OCI-LY1 (cell line): ENCODE measurements at regions not wholly inside any gene's neighbourhood (a gene's known extent, or its start where the extent isn't known, plus 50 kb on each side); places are given as distances from the start of the nearest gene placed in this dataset.

Source experiments
- EZH2 ChIP-seq: fragments of 200-600 bp; sonication (generic), shearing (Covaris generic); IDR thresholded peaks from 2 replicates; pipeline ENCODE4 v1.8.0; 2017; ENCODE audit warnings: borderline replicate concordance, mixed run types, mild to moderate bottlenecking, antibody characterized with exemption, low read length, moderate library complexity, mixed read lengths
- TF ChIP-seq, protein P1 (sequence below): fragments of 200-600 bp; sonication (generic), shearing (Covaris generic); IDR thresholded peaks from 2 replicates; pipeline ENCODE4 v1.5.1; 2017; ENCODE audit warnings: mild to moderate bottlenecking, antibody characterized with exemption, low read length, moderate library complexity, mixed read lengths

DNA sequence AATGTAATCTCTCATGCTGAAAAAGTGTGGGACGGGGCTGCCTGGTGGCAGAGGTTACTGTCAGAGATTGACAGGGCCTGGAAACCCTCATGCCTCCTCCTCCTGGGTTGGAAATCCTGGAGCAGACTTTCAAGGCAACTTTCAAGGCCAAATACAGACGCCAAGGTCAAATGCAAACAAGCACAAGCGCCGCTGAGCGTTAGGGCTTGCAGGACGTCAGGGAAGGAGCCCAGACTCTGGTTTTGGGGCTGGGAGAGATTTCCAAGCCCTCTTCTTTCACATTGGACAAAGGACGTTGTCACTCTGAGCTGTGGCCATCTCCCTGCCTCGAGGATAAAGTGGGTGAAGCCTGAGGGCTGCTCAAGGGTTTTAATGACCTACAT, 120.1 kb downstream of the TWIST2 start:
- TF ChIP-seq, protein P1, sequence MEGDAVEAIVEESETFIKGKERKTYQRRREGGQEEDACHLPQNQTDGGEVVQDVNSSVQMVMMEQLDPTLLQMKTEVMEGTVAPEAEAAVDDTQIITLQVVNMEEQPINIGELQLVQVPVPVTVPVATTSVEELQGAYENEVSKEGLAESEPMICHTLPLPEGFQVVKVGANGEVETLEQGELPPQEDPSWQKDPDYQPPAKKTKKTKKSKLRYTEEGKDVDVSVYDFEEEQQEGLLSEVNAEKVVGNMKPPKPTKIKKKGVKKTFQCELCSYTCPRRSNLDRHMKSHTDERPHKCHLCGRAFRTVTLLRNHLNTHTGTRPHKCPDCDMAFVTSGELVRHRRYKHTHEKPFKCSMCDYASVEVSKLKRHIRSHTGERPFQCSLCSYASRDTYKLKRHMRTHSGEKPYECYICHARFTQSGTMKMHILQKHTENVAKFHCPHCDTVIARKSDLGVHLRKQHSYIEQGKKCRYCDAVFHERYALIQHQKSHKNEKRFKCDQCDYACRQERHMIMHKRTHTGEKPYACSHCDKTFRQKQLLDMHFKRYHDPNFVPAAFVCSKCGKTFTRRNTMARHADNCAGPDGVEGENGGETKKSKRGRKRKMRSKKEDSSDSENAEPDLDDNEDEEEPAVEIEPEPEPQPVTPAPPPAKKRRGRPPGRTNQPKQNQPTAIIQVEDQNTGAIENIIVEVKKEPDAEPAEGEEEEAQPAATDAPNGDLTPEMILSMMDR: no peak
- TF ChIP-seq EZH2: no peak
